GM23248 (cell line): ENCODE measurements at regions not wholly inside any gene's neighbourhood (a gene's known extent, or its start where the extent isn't known, plus 50 kb on each side); places are given as distances from the start of the nearest gene placed in this dataset.

ENCODE experiments used
- EZH2 ChIP-seq: fragments of 200-600 bp; sonication (generic); IDR thresholded peaks from 2 replicates; pipeline ENCODE4 v1.6.1; 2018; ENCODE audit warnings: antibody characterized with exemption, mild to moderate bottlenecking; ENCODE audit not compliant: insufficient read depth, poor library complexity, severe bottlenecking
- EZH2phosphoT487 ChIP-seq: fragments of 200-600 bp; sonication (generic); IDR thresholded peaks from 2 replicates; pipeline ENCODE4 v1.6.1; 2018; ENCODE audit warnings: antibody characterized with exemption, moderate library complexity, mild to moderate bottlenecking, low read depth; ENCODE audit not compliant: insufficient read depth

GRCh38 chr18:56510108-56510507 is 128.3 kb downstream of the TXNL1 start:
- no peak for TF ChIP-seq EZH2
- no peak for TF ChIP-seq EZH2phosphoT487
